Thyroid gland (tissue), 4 donors: ENCODE measurements at regions not wholly inside any gene's neighbourhood (a gene's known extent, or its start where the extent isn't known, plus 50 kb on each side); places are given as distances from the start of the nearest gene placed in this dataset.

ENCODE experiments used
- POLR2A ChIP-seq, 2 donors: fragments of 450-650 bp; IDR thresholded peaks; one replicate each; pipeline ENCODE4 v1.6.1; 2017; ENCODE audit warnings: antibody characterized with exemption in 2 of 2, mild to moderate bottlenecking in 2 of 2, moderate library complexity in 1 of 2
- TF ChIP-seq, protein P1 (sequence below), 6 experiments: fragments of 200-600 bp in 3 of 6; fragments of 450-650 bp in 3 of 6; sonication (generic) in 3 of 6; IDR thresholded peaks; one replicate each; pipeline ENCODE4 v1.5.1; 2016 to 2019; ENCODE audit warnings: antibody characterized with exemption in 6 of 6, mild to moderate bottlenecking in 2 of 6, inconsistent platforms in 1 of 6, moderate library complexity in 1 of 6

DNA sequence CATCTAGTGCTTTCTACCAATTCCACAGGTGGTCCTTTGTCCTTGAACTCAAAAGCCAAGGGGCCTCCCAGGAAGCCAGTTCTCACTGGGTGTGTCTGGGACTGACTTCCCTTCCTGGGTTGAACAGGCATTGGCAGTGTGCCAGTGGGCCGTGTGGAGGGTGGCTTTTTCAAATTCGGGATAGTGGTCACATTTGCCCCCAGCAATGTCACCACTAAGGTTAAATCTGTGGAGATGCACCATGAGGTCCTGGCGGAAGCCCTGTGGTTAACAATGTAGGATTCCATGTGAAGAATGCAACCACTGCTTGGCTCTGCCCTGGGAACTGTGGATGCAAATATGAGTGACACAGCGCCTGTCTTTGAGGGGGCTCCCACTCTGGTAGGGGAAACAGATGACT, 53.2 kb upstream of the MTNR1B start:
- TF ChIP-seq, protein P1, sequence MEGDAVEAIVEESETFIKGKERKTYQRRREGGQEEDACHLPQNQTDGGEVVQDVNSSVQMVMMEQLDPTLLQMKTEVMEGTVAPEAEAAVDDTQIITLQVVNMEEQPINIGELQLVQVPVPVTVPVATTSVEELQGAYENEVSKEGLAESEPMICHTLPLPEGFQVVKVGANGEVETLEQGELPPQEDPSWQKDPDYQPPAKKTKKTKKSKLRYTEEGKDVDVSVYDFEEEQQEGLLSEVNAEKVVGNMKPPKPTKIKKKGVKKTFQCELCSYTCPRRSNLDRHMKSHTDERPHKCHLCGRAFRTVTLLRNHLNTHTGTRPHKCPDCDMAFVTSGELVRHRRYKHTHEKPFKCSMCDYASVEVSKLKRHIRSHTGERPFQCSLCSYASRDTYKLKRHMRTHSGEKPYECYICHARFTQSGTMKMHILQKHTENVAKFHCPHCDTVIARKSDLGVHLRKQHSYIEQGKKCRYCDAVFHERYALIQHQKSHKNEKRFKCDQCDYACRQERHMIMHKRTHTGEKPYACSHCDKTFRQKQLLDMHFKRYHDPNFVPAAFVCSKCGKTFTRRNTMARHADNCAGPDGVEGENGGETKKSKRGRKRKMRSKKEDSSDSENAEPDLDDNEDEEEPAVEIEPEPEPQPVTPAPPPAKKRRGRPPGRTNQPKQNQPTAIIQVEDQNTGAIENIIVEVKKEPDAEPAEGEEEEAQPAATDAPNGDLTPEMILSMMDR (IDR thresholded peaks at IDR 0.05) = no peak
- TF ChIP-seq POLR2A (IDR thresholded peaks at IDR 0.05) = no peak
